Smooth muscle cell (in vitro differentiated cells): ENCODE measurements at regions not wholly inside any gene's neighbourhood (a gene's known extent, or its start where the extent isn't known, plus 50 kb on each side); places are given as distances from the start of the nearest gene placed in this dataset.

ENCODE experiments used
- DNase-seq: peaks from one replicate; lab custom pipeline; 2025; ENCODE audit not compliant: unreplicated experiment; lab: John Stamatoyannopoulos, UW
- H2AFZ ChIP-seq: fragments of 200-600 bp; sonication (generic); 2 replicates; pipeline ENCODE4 v1.6.0; 2016; ENCODE audit warnings: antibody characterized with exemption, low read depth, mild to moderate bottlenecking
- H3F3A ChIP-seq: fragments of 200-600 bp; sonication (generic); 2 replicates; pipeline ENCODE4 v1.6.0; 2017; ENCODE audit warnings: antibody characterized with exemption, low read depth
- H3K27ac ChIP-seq: fragments of 200-600 bp; sonication (generic); 2 replicates; pipeline ENCODE4 v1.5.1; 2016; ENCODE audit warnings: low read depth, mild to moderate bottlenecking
- H3K27me3 ChIP-seq: fragments of 200-600 bp; sonication (generic); 2 replicates; pipeline ENCODE4 v1.6.1; 2016; ENCODE audit warnings: low read depth, mild to moderate bottlenecking
- H3K36me3 ChIP-seq: fragments of 200-600 bp; sonication (generic); 2 replicates; pipeline ENCODE4 v1.5.1; 2016; ENCODE audit warnings: low read depth
- H3K4me1 ChIP-seq: fragments of 200-600 bp; sonication (generic); 2 replicates; pipeline ENCODE4 v1.5.1; 2016; ENCODE audit warnings: low read depth
- H3K4me2 ChIP-seq: fragments of 200-600 bp; sonication (generic); 2 replicates; pipeline ENCODE4 v1.6.0; 2016; ENCODE audit warnings: mild to moderate bottlenecking
- H3K4me3 ChIP-seq: fragments of 200-600 bp; sonication (generic); 2 replicates; pipeline ENCODE4 v1.5.1; 2016; ENCODE audit warnings: mild to moderate bottlenecking
- H3K79me2 ChIP-seq: fragments of 200-600 bp; sonication (generic); 2 replicates; pipeline ENCODE4 v1.6.0; 2016; ENCODE audit warnings: low read depth, mild to moderate bottlenecking
- H3K9ac ChIP-seq: fragments of 200-600 bp; sonication (generic); 2 replicates; pipeline ENCODE4 v1.6.0; 2016; ENCODE audit warnings: low read depth
- H3K9me3 ChIP-seq: fragments of 200-600 bp; sonication (generic); replicated peaks from 2 replicates; pipeline ENCODE4 v1.5.1; 2016; ENCODE audit warnings: low read depth
- H4K20me1 ChIP-seq: fragments of 200-600 bp; sonication (generic); 2 replicates; pipeline ENCODE4 v1.6.0; 2016; ENCODE audit warnings: low read depth
- CTCF ChIP-seq: fragments of 200-600 bp; sonication (generic); IDR thresholded peaks from 2 replicates; pipeline ENCODE4 v1.5.1; 2017; ENCODE audit warnings: borderline replicate concordance, mild to moderate bottlenecking, antibody characterized with exemption; ENCODE audit not compliant: insufficient read depth, poor library complexity, severe bottlenecking
- WGBS: methylation state at CpG from one replicate; pipeline ENCODE4 v1.1.7; 2016; ENCODE audit warnings: low lambda C conversion rate; 5-methylcytosine and 5-hydroxymethylcytosine counted together

- no peak for DNase-seq
- Histone ChIP-seq H3K4me1 (no peaks in the 10 kb centered on the region), H3K27ac (no peak overlapping the region), H4K20me1 (no peaks in the 10 kb centered on the region), H3K9me3 (no peaks in the 10 kb centered on the region), H3K4me2 (no peak overlapping the region), H3K36me3 (no peaks in the 10 kb centered on the region), H3K27me3 (no peaks in the 10 kb centered on the region), H3K4me3 (no peak overlapping the region), H3K79me2 (no peaks in the 10 kb centered on the region), H3F3A (no peaks in the 10 kb centered on the region), H3K9ac (no peak overlapping the region), H2AFZ (no peak overlapping the region)
- TF ChIP-seq CTCF: no peak
- 95% methylated on average over 4 of the region's 4 CpGs for WGBS
These were observed 171.7 kb downstream of the PIK3R1 start for GRCh38 chr5:68387074-68387796.

GRCh38 chr5:68389618-68390017 is 174.1 kb downstream of the PIK3R1 start:
- WGBS: 90% methylated on average over 3 of the region's 3 CpGs
- no peak overlapping the region for H3K27ac ChIP-seq

GRCh38 chr5:68392617-68393016 is 177.1 kb downstream of the PIK3R1 start:
- Histone ChIP-seq H3K36me3 (no peaks in the 10 kb centered on the region), H2AFZ (no peak overlapping the region), H3K27me3 (no peaks in the 10 kb centered on the region), H3K9ac (no peak overlapping the region), H3K4me1 (no peaks in the 10 kb centered on the region), H3K4me3 (no peak overlapping the region), H3K27ac (no peak overlapping the region), H3F3A (no peaks in the 10 kb centered on the region), H3K9me3 (no peaks in the 10 kb centered on the region), H4K20me1 (no peaks in the 10 kb centered on the region), H3K79me2 (no peaks in the 10 kb centered on the region), H3K4me2 (no peak overlapping the region)
- 84% methylated on average over 2 of the region's 2 CpGs for WGBS
- TF ChIP-seq CTCF: no peak
- no peak for DNase-seq

More at GRCh38 chr5:68389618-68390017, 174.1 kb downstream of the PIK3R1 start:
- Histone ChIP-seq H3K79me2 (no peaks in the 10 kb centered on the region), H3K36me3 (no peaks in the 10 kb centered on the region), H3F3A (no peaks in the 10 kb centered on the region), H3K4me2 (no peak overlapping the region), H3K9me3 (no peaks in the 10 kb centered on the region), H3K4me3 (no peak overlapping the region), H2AFZ (no peak overlapping the region), H3K27me3 (no peaks in the 10 kb centered on the region), H4K20me1 (no peaks in the 10 kb centered on the region), H3K4me1 (no peaks in the 10 kb centered on the region), H3K9ac (no peak overlapping the region)
- no peak for TF ChIP-seq CTCF
- DNase-seq: no peak

- Histone ChIP-seq H3K27me3 (no peaks in the 10 kb centered on the region), H2AFZ (no peak overlapping the region), H3F3A (no peaks in the 10 kb centered on the region), H4K20me1 (no peaks in the 10 kb centered on the region), H3K9me3 (no peaks in the 10 kb centered on the region), H3K4me3 (no peak overlapping the region), H3K9ac (no peak overlapping the region), H3K4me2 (no peak overlapping the region), H3K36me3 (no peaks in the 10 kb centered on the region), H3K79me2 (no peaks in the 10 kb centered on the region), H3K27ac (no peak overlapping the region), H3K4me1 (no peaks in the 10 kb centered on the region)
- WGBS: 91% methylated on average over 8 of the region's 8 CpGs
- no peak for DNase-seq
- no peak for TF ChIP-seq CTCF
These were observed 179.7 kb downstream of the PIK3R1 start for GRCh38 chr5:68395302-68395701.
